MM.1S (cell line): ENCODE measurements at regions not wholly inside any gene's neighbourhood (a gene's known extent, or its start where the extent isn't known, plus 50 kb on each side); places are given as distances from the start of the nearest gene placed in this dataset.

Experiments used
- DNase-seq: peaks from one replicate; pipeline ENCODE4 v3.0.0-alpha.2; 2015
- H2AFZ ChIP-seq: fragments of 300-600 bp; sonication (generic); 2 replicates; pipeline ENCODE4 v1.6.0; 2016; ENCODE audit warnings: antibody characterized with exemption, low read length
- H3F3A ChIP-seq: fragments of 300-600 bp; sonication (generic); 2 replicates; pipeline ENCODE4 v1.6.1; 2016; ENCODE audit warnings: mild to moderate bottlenecking, antibody characterized with exemption, low read length, moderate library complexity, mixed read lengths; ENCODE audit not compliant: insufficient read depth
- H3K27ac ChIP-seq: fragments of 300-600 bp; sonication (generic); 2 replicates; pipeline ENCODE4 v1.5.1; 2016; ENCODE audit warnings: mild to moderate bottlenecking, low read length
- H3K27me3 ChIP-seq: fragments of 300-600 bp; sonication (generic); replicated peaks from 2 replicates; pipeline ENCODE4 v1.6.0; 2016; ENCODE audit warnings: low read length; ENCODE audit not compliant: insufficient read depth
- H3K36me3 ChIP-seq: fragments of 300-600 bp; sonication (generic); replicated peaks from 2 replicates; pipeline ENCODE4 v1.6.1; 2016; ENCODE audit warnings: mild to moderate bottlenecking, low read length, mixed read lengths; ENCODE audit not compliant: insufficient read depth
- H3K4me1 ChIP-seq: fragments of 300-600 bp; sonication (generic); 2 replicates; pipeline ENCODE4 v1.6.1; 2016; ENCODE audit warnings: low read length, mixed read lengths
- H3K4me2 ChIP-seq: fragments of 300-600 bp; sonication (generic); 2 replicates; pipeline ENCODE4 v1.6.0; 2016; ENCODE audit warnings: low read depth, low read length
- H3K4me3 ChIP-seq: fragments of 300-600 bp; sonication (generic); 2 replicates; pipeline ENCODE4 v1.5.1; 2016; ENCODE audit warnings: low read length, mixed read lengths
- H3K79me2 ChIP-seq: fragments of 300-600 bp; sonication (generic); 2 replicates; pipeline ENCODE4 v1.6.1; 2016; ENCODE audit warnings: mixed run types, low read length, mixed read lengths
- H3K9ac ChIP-seq: fragments of 300-600 bp; sonication (generic); 2 replicates; pipeline ENCODE4 v1.6.1; 2016; ENCODE audit warnings: low read length, mixed read lengths
- H3K9me2 ChIP-seq: fragments of 300-600 bp; sonication (generic); replicated peaks from 2 replicates; pipeline ENCODE4 v1.6.1; 2016; ENCODE audit warnings: mild to moderate bottlenecking, low read length, mixed read lengths; ENCODE audit not compliant: insufficient read depth
- H3K9me3 ChIP-seq: fragments of 300-600 bp; sonication (generic); replicated peaks from 2 replicates; pipeline ENCODE4 v1.6.1; 2016; ENCODE audit warnings: mild to moderate bottlenecking, low read length, mixed read lengths; ENCODE audit not compliant: insufficient read depth
- H4K20me1 ChIP-seq: fragments of 300-600 bp; sonication (generic); 2 replicates; pipeline ENCODE4 v1.6.1; 2016; ENCODE audit warnings: mild to moderate bottlenecking, low read length, moderate library complexity, mixed read lengths; ENCODE audit not compliant: insufficient read depth
- CTCF ChIP-seq: fragments of 300-600 bp; sonication (generic); IDR thresholded peaks from 2 replicates; pipeline ENCODE4 v1.5.1; 2016; ENCODE audit warnings: antibody characterized with exemption, low read length, mixed read lengths
- EZH2 ChIP-seq: fragments of 300-600 bp; sonication (generic); optimal IDR thresholded peaks from 2 replicates; pipeline ENCODE3; 2017; ENCODE audit warnings: low read depth, mild to moderate bottlenecking, antibody characterized with exemption, low read length, mixed read lengths
- EZH2phosphoT487 ChIP-seq: fragments of 300-600 bp; sonication (generic); IDR thresholded peaks from 2 replicates; pipeline ENCODE4 v1.6.1; 2018; ENCODE audit warnings: antibody characterized with exemption, low read length

DNA sequence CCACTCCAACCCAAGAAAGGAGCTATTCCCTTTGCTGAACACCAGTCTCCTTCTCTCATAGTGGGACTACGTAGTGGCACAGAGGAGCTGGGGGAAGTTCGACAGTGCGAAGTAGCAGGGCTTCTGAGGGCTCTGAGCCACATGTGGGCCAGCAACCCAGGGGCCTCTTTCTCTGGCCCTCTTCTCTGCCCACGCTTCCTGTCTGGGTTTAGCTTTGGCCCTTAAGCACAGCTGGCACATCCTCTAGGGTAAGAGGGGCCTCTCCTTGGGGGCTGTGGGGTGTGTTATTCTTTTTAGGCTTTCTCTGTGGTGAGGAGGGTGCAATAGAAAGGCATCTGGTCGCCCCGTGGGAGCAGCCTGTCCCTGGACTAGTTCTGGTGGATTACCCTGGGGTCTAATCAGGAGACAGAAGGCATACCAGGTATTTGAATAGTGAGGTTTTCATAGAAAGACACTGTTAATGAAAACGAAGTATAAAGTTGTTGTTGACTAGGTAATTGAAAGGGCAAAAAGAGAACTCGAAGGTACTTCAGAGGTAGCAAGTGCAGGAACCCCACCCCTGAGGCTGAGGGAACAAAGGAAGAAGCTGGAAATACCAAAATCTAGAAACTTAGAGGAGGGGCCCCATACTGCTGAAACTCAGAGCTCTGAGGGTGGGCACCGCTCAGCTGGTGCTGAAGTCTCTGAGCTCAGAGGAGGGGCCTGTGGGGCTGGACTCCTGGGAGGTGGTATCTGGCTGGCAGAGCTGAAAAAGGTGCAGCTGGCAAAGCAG lies 151.9 kb upstream of the RPS6KA3 start:
- H3K4me1 ChIP-seq, result no peaks in the 10 kb centered on the region
- H3K9me2 ChIP-seq, result no peaks in the 10 kb centered on the region
- no peaks in the 10 kb centered on the region for H3K9me3 ChIP-seq
- no peaks in the 10 kb centered on the region for H3F3A ChIP-seq
- no peak overlapping the region for H3K4me3 ChIP-seq
- H2AFZ ChIP-seq, result no peak overlapping the region
- TF ChIP-seq CTCF (no peak), EZH2 (no peak), EZH2phosphoT487 (no peak)
- no peaks in the 10 kb centered on the region for H3K36me3 ChIP-seq
- no peaks in the 10 kb centered on the region for H3K27me3 ChIP-seq
- no peak overlapping the region for H3K27ac ChIP-seq
- H4K20me1 ChIP-seq, result no peaks in the 10 kb centered on the region
- no peak overlapping the region for H3K4me2 ChIP-seq
- no peaks in the 10 kb centered on the region for H3K79me2 ChIP-seq
- H3K9ac ChIP-seq, result no peak overlapping the region
- no peak for DNase-seq

GRCh38 chrX:20414762-20415445 lies 148.2 kb upstream of the RPS6KA3 start:
- DNase-seq, result no peak
- Histone ChIP-seq H3K4me3 (no peak overlapping the region), H4K20me1 (no peaks in the 10 kb centered on the region), H3K27ac (no peak overlapping the region), H3K9me3 (no peaks in the 10 kb centered on the region), H3K4me1 (no peaks in the 10 kb centered on the region), H3K9ac (no peak overlapping the region), H3K36me3 (no peaks in the 10 kb centered on the region), H3K9me2 (no peaks in the 10 kb centered on the region), H3K27me3 (no peaks in the 10 kb centered on the region), H3K79me2 (no peaks in the 10 kb centered on the region), H3K4me2 (no peak overlapping the region), H2AFZ (no peak overlapping the region), H3F3A (no peaks in the 10 kb centered on the region)
- TF ChIP-seq EZH2 (no peak), EZH2phosphoT487 (no peak), CTCF (no peak)

DNA sequence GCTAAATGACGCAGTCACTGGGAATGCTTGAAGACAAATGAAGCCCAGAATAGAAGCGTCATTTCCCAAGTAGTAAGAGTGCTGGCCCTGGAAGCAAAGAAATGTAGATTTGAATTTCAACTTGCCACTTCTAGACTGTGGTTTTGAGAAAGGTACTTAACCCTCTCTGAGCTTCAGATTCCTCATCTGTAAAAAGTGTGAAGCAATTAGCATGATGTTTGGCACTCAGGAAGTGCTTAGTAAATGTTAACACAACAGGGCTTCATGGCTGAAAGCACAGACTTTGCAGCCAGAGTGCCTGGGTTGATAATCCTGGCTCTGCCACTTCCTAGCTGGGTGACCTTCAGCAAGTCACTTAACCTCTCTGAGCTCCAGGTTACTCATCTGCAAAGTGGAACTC lies 147.4 kb upstream of the RPS6KA3 start:
- no peaks in the 10 kb centered on the region for H3F3A ChIP-seq
- H3K36me3 ChIP-seq, result no peaks in the 10 kb centered on the region
- H2AFZ ChIP-seq, result no peak overlapping the region
- no peaks in the 10 kb centered on the region for H3K79me2 ChIP-seq
- no peak for DNase-seq
- H3K4me3 ChIP-seq, result no peak overlapping the region
- H3K27ac ChIP-seq, result no peak overlapping the region
- no peak overlapping the region for H3K9ac ChIP-seq
- H3K9me3 ChIP-seq, result no peaks in the 10 kb centered on the region
- no peak overlapping the region for H3K4me2 ChIP-seq
- no peaks in the 10 kb centered on the region for H3K4me1 ChIP-seq
- TF ChIP-seq CTCF (no peak), EZH2 (no peak), EZH2phosphoT487 (no peak)
- no peaks in the 10 kb centered on the region for H3K27me3 ChIP-seq
- no peaks in the 10 kb centered on the region for H3K9me2 ChIP-seq
- H4K20me1 ChIP-seq, result no peaks in the 10 kb centered on the region
